ENCODE measurements at regions not wholly inside any gene's neighbourhood (a gene's known extent, or its start where the extent isn't known, plus 50 kb on each side); places are given as distances from the start of the nearest gene placed in this dataset.

DNA sequence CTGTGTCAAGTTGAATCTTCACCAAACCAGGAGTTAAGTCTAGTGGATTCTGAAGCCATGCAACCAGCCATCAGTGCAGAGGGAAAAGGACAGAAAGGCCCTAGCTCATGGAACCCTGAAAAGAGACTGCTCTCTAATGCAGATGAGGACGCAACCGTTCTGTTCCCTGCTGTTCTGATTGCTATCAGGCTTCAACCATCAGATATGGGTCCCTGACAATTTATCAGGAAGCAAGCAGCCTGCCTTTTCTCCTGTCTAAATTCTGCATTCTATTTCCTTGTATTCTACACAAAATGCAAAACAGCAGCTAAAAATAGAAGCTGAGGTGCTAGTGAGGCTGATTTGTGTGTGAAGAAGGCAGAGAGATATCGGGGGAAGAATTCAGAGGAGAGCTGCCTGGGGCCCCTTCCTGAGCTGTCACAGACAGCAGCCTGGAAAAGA is 68.4 kb upstream of the RTN4 start:
- TF ChIP-seq, protein P1, sequence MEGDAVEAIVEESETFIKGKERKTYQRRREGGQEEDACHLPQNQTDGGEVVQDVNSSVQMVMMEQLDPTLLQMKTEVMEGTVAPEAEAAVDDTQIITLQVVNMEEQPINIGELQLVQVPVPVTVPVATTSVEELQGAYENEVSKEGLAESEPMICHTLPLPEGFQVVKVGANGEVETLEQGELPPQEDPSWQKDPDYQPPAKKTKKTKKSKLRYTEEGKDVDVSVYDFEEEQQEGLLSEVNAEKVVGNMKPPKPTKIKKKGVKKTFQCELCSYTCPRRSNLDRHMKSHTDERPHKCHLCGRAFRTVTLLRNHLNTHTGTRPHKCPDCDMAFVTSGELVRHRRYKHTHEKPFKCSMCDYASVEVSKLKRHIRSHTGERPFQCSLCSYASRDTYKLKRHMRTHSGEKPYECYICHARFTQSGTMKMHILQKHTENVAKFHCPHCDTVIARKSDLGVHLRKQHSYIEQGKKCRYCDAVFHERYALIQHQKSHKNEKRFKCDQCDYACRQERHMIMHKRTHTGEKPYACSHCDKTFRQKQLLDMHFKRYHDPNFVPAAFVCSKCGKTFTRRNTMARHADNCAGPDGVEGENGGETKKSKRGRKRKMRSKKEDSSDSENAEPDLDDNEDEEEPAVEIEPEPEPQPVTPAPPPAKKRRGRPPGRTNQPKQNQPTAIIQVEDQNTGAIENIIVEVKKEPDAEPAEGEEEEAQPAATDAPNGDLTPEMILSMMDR (IDR thresholded peaks at IDR 0.05), result no peak
- TF ChIP-seq ZFX (IDR thresholded peaks at IDR 0.05; ENCODE audit: borderline replicate concordance), result no peak

Data from 22Rv1 (cell line).